RPMI7951 (cell line): ENCODE measurements at regions not wholly inside any gene's neighbourhood (a gene's known extent, or its start where the extent isn't known, plus 50 kb on each side); places are given as distances from the start of the nearest gene placed in this dataset.
A peak's percentile ranks its signal among the peaks of the same experiment; 100 is the strongest.

ENCODE experiments used
- DNase-seq: peaks from one replicate; pipeline ENCODE4 v3.0.0-alpha.2; 2012; ENCODE audit warnings: low read depth

DNA sequence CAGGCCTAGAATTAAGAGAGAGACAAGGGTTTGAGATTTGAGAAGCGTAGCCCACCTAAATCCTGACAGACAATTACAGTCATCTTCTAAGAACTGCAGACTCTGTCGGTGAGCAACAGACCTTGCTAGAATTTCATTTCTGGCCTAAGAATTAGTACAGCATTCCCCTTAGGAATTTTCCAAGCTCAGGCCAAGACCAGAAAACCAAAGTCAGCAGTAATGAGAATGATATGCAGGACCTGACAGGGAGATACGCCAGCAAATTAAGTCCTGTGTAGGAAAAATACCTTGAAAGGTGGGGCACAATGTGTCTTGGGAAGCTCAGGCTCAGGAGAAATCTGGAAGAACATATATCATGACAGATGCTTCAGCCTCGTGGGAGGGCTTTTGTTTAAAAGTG lies 52.7 kb upstream of the HERPUD2 start:
- no peak for DNase-seq

DNA sequence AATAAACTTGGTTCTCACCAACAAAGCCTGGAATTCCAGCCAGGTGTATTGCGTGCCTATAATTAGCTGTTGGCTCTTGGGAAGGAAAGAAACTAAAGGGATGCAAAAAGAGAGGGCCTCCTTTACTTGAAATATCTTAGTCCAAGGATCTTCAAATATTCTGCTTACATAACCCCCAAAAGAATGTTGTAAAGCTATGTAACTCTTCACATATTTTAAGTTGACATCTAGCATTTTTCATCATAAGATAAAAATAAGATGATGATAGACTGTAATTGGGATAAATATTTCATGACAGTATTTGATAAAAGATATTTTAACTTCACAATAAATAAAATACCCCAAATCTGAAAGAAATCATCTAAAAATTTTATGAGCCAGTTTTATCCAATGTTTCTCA lies 52.5 kb upstream of the SEPTIN7 start:
- DNase-seq = no peak

- DNase-seq = peak; percentile 67
Measured at GRCh38 chr7:35749556-35749955, 51.3 kb upstream of the SEPTIN7 start.
